Liver (tissue), 3 donors: ENCODE measurements at regions not wholly inside any gene's neighbourhood (a gene's known extent, or its start where the extent isn't known, plus 50 kb on each side); places are given as distances from the start of the nearest gene placed in this dataset.

Source experiments
- EGR1 ChIP-seq, 2 donors: IDR thresholded peaks; 2 replicates each; pipeline ENCODE4 v1.6.1; 2016 to 2018; ENCODE audit warnings: antibody characterized with exemption in 2 of 2, low read depth in 2 of 2
- GABPA ChIP-seq, 2 donors: IDR thresholded peaks in 1 of 2; conservative IDR thresholded peaks in 1 of 2; 2 replicates each; pipeline ENCODE4 v1.6.1; 2016; ENCODE audit warnings: antibody characterized with exemption in 2 of 2, mild to moderate bottlenecking in 1 of 2, moderate library complexity in 1 of 2
- JUND ChIP-seq, 2 donors: IDR thresholded peaks; 2 replicates each; pipeline ENCODE4 v1.6.1; 2016; ENCODE audit warnings: antibody characterized with exemption in 2 of 2
- RAD21 ChIP-seq, 2 donors: IDR thresholded peaks; 2 replicates each; pipeline ENCODE4 v1.6.1; 2016; ENCODE audit warnings: antibody characterized with exemption in 2 of 2, mild to moderate bottlenecking in 2 of 2
- SP1 ChIP-seq: IDR thresholded peaks from 2 replicates; pipeline ENCODE4 v1.6.1; 2018; ENCODE audit warnings: antibody characterized with exemption, mild to moderate bottlenecking
- TAF1 ChIP-seq: conservative IDR thresholded peaks from 2 replicates; pipeline ENCODE4 v1.6.1; 2016; ENCODE audit warnings: antibody characterized with exemption, mild to moderate bottlenecking
- YY1 ChIP-seq: IDR thresholded peaks from 2 replicates; pipeline ENCODE4 v1.6.1; 2016; ENCODE audit warnings: antibody characterized with exemption, mild to moderate bottlenecking
- TF ChIP-seq, protein P1 (sequence below): fragments of 150-350 bp; IDR thresholded peaks from 2 replicates; pipeline ENCODE4 v1.5.1; 2017; ENCODE audit warnings: improper control_type of control experiment, low read depth, low read length; ENCODE audit not compliant: missing input control
- TF ChIP-seq, protein P2 (sequence below): IDR thresholded peaks from 2 replicates; pipeline ENCODE4 v1.6.1; 2016; ENCODE audit warnings: antibody characterized with exemption
- TF ChIP-seq, protein P3 (sequence below): IDR thresholded peaks from 2 replicates; pipeline ENCODE4 v1.6.1; 2016; ENCODE audit warnings: antibody characterized with exemption, mild to moderate bottlenecking
- donor health status: healthy.
- donor health status: healthy.

DNA sequence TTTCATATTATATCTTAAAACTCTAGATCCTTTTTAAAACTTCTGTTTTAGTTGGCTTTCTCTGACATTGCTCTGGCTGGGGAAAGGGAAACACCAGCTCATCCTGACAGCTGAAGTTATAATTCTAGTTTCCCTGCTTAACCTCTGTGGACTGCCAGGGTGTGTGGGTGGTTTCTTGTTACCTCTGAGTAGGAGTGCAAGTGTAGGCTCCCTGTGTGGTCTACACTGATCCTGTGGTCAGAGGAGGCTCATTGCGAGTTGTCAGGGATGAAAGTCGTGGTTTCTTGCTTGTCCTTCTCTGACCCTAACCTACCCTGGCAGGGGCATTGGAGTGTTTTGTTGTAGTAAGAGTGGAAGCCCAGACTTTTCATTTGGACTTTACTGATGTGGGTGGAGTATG, 221.0 kb downstream of the UTP18 start:
- TF ChIP-seq, protein P1, sequence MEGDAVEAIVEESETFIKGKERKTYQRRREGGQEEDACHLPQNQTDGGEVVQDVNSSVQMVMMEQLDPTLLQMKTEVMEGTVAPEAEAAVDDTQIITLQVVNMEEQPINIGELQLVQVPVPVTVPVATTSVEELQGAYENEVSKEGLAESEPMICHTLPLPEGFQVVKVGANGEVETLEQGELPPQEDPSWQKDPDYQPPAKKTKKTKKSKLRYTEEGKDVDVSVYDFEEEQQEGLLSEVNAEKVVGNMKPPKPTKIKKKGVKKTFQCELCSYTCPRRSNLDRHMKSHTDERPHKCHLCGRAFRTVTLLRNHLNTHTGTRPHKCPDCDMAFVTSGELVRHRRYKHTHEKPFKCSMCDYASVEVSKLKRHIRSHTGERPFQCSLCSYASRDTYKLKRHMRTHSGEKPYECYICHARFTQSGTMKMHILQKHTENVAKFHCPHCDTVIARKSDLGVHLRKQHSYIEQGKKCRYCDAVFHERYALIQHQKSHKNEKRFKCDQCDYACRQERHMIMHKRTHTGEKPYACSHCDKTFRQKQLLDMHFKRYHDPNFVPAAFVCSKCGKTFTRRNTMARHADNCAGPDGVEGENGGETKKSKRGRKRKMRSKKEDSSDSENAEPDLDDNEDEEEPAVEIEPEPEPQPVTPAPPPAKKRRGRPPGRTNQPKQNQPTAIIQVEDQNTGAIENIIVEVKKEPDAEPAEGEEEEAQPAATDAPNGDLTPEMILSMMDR: no peak
- TF ChIP-seq EGR1 (IDR thresholded peaks at IDR 0.05; ENCODE audit: low read depth in 2 of 2) (no peak), RAD21 (IDR thresholded peaks at IDR 0.05) (no peak), TAF1 (no peak), SP1 (no peak), JUND (IDR thresholded peaks at IDR 0.05) (no peak), GABPA (IDR thresholded peaks at IDR 0.05 in 1 of 2, conservative IDR thresholded peaks at IDR 0.05 in 1 of 2) (no peak), YY1 (no peak)
- TF ChIP-seq, protein P2, sequence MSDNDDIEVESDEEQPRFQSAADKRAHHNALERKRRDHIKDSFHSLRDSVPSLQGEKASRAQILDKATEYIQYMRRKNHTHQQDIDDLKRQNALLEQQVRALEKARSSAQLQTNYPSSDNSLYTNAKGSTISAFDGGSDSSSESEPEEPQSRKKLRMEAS: no peak
- TF ChIP-seq, protein P3, sequence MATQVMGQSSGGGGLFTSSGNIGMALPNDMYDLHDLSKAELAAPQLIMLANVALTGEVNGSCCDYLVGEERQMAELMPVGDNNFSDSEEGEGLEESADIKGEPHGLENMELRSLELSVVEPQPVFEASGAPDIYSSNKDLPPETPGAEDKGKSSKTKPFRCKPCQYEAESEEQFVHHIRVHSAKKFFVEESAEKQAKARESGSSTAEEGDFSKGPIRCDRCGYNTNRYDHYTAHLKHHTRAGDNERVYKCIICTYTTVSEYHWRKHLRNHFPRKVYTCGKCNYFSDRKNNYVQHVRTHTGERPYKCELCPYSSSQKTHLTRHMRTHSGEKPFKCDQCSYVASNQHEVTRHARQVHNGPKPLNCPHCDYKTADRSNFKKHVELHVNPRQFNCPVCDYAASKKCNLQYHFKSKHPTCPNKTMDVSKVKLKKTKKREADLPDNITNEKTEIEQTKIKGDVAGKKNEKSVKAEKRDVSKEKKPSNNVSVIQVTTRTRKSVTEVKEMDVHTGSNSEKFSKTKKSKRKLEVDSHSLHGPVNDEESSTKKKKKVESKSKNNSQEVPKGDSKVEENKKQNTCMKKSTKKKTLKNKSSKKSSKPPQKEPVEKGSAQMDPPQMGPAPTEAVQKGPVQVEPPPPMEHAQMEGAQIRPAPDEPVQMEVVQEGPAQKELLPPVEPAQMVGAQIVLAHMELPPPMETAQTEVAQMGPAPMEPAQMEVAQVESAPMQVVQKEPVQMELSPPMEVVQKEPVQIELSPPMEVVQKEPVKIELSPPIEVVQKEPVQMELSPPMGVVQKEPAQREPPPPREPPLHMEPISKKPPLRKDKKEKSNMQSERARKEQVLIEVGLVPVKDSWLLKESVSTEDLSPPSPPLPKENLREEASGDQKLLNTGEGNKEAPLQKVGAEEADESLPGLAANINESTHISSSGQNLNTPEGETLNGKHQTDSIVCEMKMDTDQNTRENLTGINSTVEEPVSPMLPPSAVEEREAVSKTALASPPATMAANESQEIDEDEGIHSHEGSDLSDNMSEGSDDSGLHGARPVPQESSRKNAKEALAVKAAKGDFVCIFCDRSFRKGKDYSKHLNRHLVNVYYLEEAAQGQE: no peak
